ENCODE measurements at regions not wholly inside any gene's neighbourhood (a gene's known extent, or its start where the extent isn't known, plus 50 kb on each side); places are given as distances from the start of the nearest gene placed in this dataset.
A peak's percentile ranks its signal among the peaks of the same experiment; 100 is the strongest.
"Not testable (repeated sequence)": the region's sequence is repeated elsewhere in the genome, so short reads cannot be mapped to it uniquely, and the experiment has no call there.

GRCh38 chr5:154642499-154643245 lies 112.5 kb upstream of the LARP1 start:
- Histone ChIP-seq H3F3A (ENCODE audit: insufficient read depth, low read length) (no peaks in the 10 kb centered on the region), H3K79me2 (ENCODE audit: low read length) (no peaks in the 10 kb centered on the region), H2AFZ (ENCODE audit: low read length) (no peak overlapping the region), H3K4me3 (ENCODE audit: low read length) (no peak overlapping the region), H3K9me2 (replicated peaks; ENCODE audit: insufficient read depth, low read length) (no peaks in the 10 kb centered on the region), H3K27me3 (replicated peaks; ENCODE audit: insufficient read depth, low read length) (no peaks in the 10 kb centered on the region), H3K27ac (ENCODE audit: low read length) (no peak overlapping the region), H3K36me3 (replicated peaks; ENCODE audit: insufficient read depth, low read length) (no peaks in the 10 kb centered on the region), H3K9me3 (replicated peaks; ENCODE audit: insufficient read depth, low read length) (no peaks in the 10 kb centered on the region), H3K9ac (ENCODE audit: low read length) (no peak overlapping the region), H3K4me1 (ENCODE audit: low read length) (no peaks in the 10 kb centered on the region), H4K20me1 (ENCODE audit: insufficient read depth, low read length) (no peaks in the 10 kb centered on the region), H3K4me2 (ENCODE audit: low read depth, low read length) (no peak overlapping the region)
- peak; percentile 35 for DNase-seq
- TF ChIP-seq EZH2 (optimal IDR thresholded peaks at IDR 0.05; ENCODE audit: low read depth, low read length): no peak
- peak; percentile 61 for TF ChIP-seq CTCF (IDR thresholded peaks at IDR 0.05; ENCODE audit: low read length)
- no peak for TF ChIP-seq EZH2phosphoT487 (IDR thresholded peaks at IDR 0.05; ENCODE audit: low read length)

GRCh38 chr5:154640213-154640831 lies 114.9 kb upstream of the LARP1 start:
- not testable (repeated sequence) for H3K4me1 ChIP-seq (ENCODE audit: low read length); H3K27me3 ChIP-seq (replicated peaks; ENCODE audit: insufficient read depth, low read length); H3K4me2 ChIP-seq (ENCODE audit: low read depth, low read length); H3K79me2 ChIP-seq (ENCODE audit: low read length); H3F3A ChIP-seq (ENCODE audit: insufficient read depth, low read length); H3K9me2 ChIP-seq (replicated peaks; ENCODE audit: insufficient read depth, low read length); H3K27ac ChIP-seq (ENCODE audit: low read length); H3K36me3 ChIP-seq (replicated peaks; ENCODE audit: insufficient read depth, low read length); DNase-seq; H2AFZ ChIP-seq (ENCODE audit: low read length); H3K4me3 ChIP-seq (ENCODE audit: low read length); H3K9ac ChIP-seq (ENCODE audit: low read length); H3K9me3 ChIP-seq (replicated peaks; ENCODE audit: insufficient read depth, low read length); H4K20me1 ChIP-seq (ENCODE audit: insufficient read depth, low read length)
- TF ChIP-seq CTCF (IDR thresholded peaks at IDR 0.05; ENCODE audit: low read length): peak; percentile 37

- H3K36me3 ChIP-seq (replicated peaks; ENCODE audit: insufficient read depth, low read length); H3K27me3 ChIP-seq (replicated peaks; ENCODE audit: insufficient read depth, low read length); DNase-seq; H2AFZ ChIP-seq (ENCODE audit: low read length); H3K9me3 ChIP-seq (replicated peaks; ENCODE audit: insufficient read depth, low read length); H3K79me2 ChIP-seq (ENCODE audit: low read length); H3K27ac ChIP-seq (ENCODE audit: low read length); H3K4me2 ChIP-seq (ENCODE audit: low read depth, low read length); H3K4me1 ChIP-seq (ENCODE audit: low read length); H4K20me1 ChIP-seq (ENCODE audit: insufficient read depth, low read length); H3K9ac ChIP-seq (ENCODE audit: low read length); H3K4me3 ChIP-seq (ENCODE audit: low read length); H3K9me2 ChIP-seq (replicated peaks; ENCODE audit: insufficient read depth, low read length); H3F3A ChIP-seq (ENCODE audit: insufficient read depth, low read length): not testable (repeated sequence)
Observed at GRCh38 chr5:154636786-154637185, 118.4 kb upstream of the LARP1 start.

- not testable (repeated sequence) for H4K20me1 ChIP-seq (ENCODE audit: insufficient read depth, low read length); H3K9me3 ChIP-seq (replicated peaks; ENCODE audit: insufficient read depth, low read length); H3K27me3 ChIP-seq (replicated peaks; ENCODE audit: insufficient read depth, low read length); H3K9me2 ChIP-seq (replicated peaks; ENCODE audit: insufficient read depth, low read length); H3K9ac ChIP-seq (ENCODE audit: low read length); H3K27ac ChIP-seq (ENCODE audit: low read length); H3K4me1 ChIP-seq (ENCODE audit: low read length); H3F3A ChIP-seq (ENCODE audit: insufficient read depth, low read length); H3K79me2 ChIP-seq (ENCODE audit: low read length); H3K4me3 ChIP-seq (ENCODE audit: low read length); H2AFZ ChIP-seq (ENCODE audit: low read length); H3K36me3 ChIP-seq (replicated peaks; ENCODE audit: insufficient read depth, low read length); H3K4me2 ChIP-seq (ENCODE audit: low read depth, low read length); DNase-seq
Observed at GRCh38 chr5:154636271-154636670, 118.9 kb upstream of the LARP1 start.

GRCh38 chr5:154633744-154634143 lies 121.4 kb upstream of the LARP1 start:
- H3K27ac ChIP-seq (ENCODE audit: low read length); H4K20me1 ChIP-seq (ENCODE audit: insufficient read depth, low read length); H3F3A ChIP-seq (ENCODE audit: insufficient read depth, low read length); H3K36me3 ChIP-seq (replicated peaks; ENCODE audit: insufficient read depth, low read length); H3K4me2 ChIP-seq (ENCODE audit: low read depth, low read length); H3K9me3 ChIP-seq (replicated peaks; ENCODE audit: insufficient read depth, low read length); H3K9me2 ChIP-seq (replicated peaks; ENCODE audit: insufficient read depth, low read length); H3K9ac ChIP-seq (ENCODE audit: low read length); H2AFZ ChIP-seq (ENCODE audit: low read length); H3K4me3 ChIP-seq (ENCODE audit: low read length); H3K79me2 ChIP-seq (ENCODE audit: low read length); DNase-seq; H3K4me1 ChIP-seq (ENCODE audit: low read length); H3K27me3 ChIP-seq (replicated peaks; ENCODE audit: insufficient read depth, low read length): not testable (repeated sequence)

All from MM.1S (cell line).